CD1c-positive myeloid dendritic cell (primary cell): ENCODE measurements at regions not wholly inside any gene's neighbourhood (a gene's known extent, or its start where the extent isn't known, plus 50 kb on each side); places are given as distances from the start of the nearest gene placed in this dataset.
A peak's percentile ranks its signal among the peaks of the same experiment; 100 is the strongest.

Experiments
- DNase-seq: peaks from one replicate; pipeline ENCODE4 v3.0.0-alpha.2; 2016; ENCODE audit errors: extremely low spot score

- DNase-seq, result no peak
These were observed 141.1 kb downstream of the SLC15A5 start for GRCh38 chr12:16136219-16136988.

- no peak for DNase-seq
These were observed 142.2 kb downstream of the SLC15A5 start for GRCh38 chr12:16135323-16135722.

GRCh38 chr12:16130343-16130742 lies 147.1 kb downstream of the SLC15A5 start:
- DNase-seq, result no peak

GRCh38 chr12:16121953-16122352 lies 155.5 kb downstream of the SLC15A5 start:
- no peak for DNase-seq

- peak; percentile 32 for DNase-seq
These were observed 157.7 kb downstream of the SLC15A5 start for GRCh38 chr12:16119618-16120415.

- no peak for DNase-seq
These were observed 158.9 kb downstream of the SLC15A5 start for GRCh38 chr12:16118586-16118985.

GRCh38 chr12:16112612-16113560 lies 164.6 kb downstream of the SLC15A5 start:
- no peak for DNase-seq

- DNase-seq, result no peak
These were observed 165.4 kb downstream of the SLC15A5 start for GRCh38 chr12:16112130-16112529.

GRCh38 chr12:16110596-16110995 lies 166.9 kb downstream of the SLC15A5 start:
- DNase-seq, result no peak

GRCh38 chr12:16103851-16104250 lies 173.6 kb downstream of the SLC15A5 start:
- DNase-seq, result no peak

- DNase-seq, result no peak
These were observed 177.3 kb downstream of the SLC15A5 start for GRCh38 chr12:16100206-16100605.

- DNase-seq, result no peak
These were observed 181.1 kb downstream of the SLC15A5 start for GRCh38 chr12:16096273-16096849.

GRCh38 chr12:16095531-16096110 lies 181.9 kb downstream of the SLC15A5 start:
- DNase-seq, result no peak

GRCh38 chr12:16094437-16094836 lies 183.0 kb downstream of the SLC15A5 start:
- DNase-seq, result no peak

- DNase-seq, result no peak
These were observed 182.7 kb downstream of the DERA start for GRCh38 chr12:16093825-16094224.

GRCh38 chr12:16090974-16091373 lies 179.8 kb downstream of the DERA start:
- no peak for DNase-seq

GRCh38 chr12:16088421-16088820 lies 177.3 kb downstream of the DERA start:
- no peak for DNase-seq
